Esophagus muscularis mucosa (tissue), 4 donors: ENCODE measurements at regions not wholly inside any gene's neighbourhood (a gene's known extent, or its start where the extent isn't known, plus 50 kb on each side); places are given as distances from the start of the nearest gene placed in this dataset.

Experiments
- EP300 ChIP-seq: sonication (generic); formaldehyde crosslinking; IDR thresholded peaks from one replicate; pipeline ENCODE4 v1.6.1; 2017; ENCODE audit warnings: antibody characterized with exemption
- POLR2A ChIP-seq: fragments of 450-650 bp; IDR thresholded peaks from one replicate; pipeline ENCODE4 v1.6.1; 2017; ENCODE audit warnings: antibody characterized with exemption, moderate library complexity, mild to moderate bottlenecking, low read depth
- TF ChIP-seq, protein P1 (sequence below), 3 experiments: fragments of 200-600 bp in 2 of 3; fragments of 450-650 bp in 1 of 3; sonication (generic) in 2 of 3; IDR thresholded peaks; one replicate each; pipeline ENCODE4 v1.5.1; 2017 to 2019; ENCODE audit warnings: antibody characterized with exemption in 3 of 3, mild to moderate bottlenecking in 2 of 3, moderate library complexity in 1 of 3

DNA sequence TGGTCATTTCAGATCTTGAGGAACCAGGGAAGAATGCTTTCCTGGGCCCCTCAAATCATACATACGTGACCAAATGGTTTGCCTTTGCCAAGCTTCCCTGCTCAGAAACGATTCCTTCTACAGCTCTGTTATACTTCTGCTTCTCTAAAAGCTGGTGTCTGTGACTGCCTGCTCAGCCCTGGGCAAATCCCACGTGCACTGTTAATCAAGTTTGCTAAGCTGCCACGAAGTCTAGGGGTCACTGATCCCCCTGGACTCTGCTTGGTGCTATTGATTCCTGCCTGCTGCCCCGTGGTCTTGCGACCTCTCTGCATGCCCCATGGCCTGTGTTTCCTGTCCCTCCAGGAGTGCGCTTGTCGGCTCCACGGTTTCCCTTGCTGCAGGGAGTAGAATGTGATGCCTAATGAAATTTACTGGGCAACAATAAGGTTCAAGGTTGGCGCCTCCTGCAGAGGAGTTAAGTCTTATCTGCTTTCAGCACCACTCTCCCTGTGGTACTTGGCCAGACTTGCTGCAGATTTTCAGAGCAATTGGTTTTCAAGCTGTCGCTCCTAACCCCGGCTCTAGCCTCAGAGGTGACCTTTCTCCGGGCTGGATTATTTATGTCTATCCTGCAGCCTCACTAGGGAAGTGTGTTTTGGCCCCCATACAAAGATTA is 201.6 kb upstream of the FZD8 start:
- TF ChIP-seq, protein P1, sequence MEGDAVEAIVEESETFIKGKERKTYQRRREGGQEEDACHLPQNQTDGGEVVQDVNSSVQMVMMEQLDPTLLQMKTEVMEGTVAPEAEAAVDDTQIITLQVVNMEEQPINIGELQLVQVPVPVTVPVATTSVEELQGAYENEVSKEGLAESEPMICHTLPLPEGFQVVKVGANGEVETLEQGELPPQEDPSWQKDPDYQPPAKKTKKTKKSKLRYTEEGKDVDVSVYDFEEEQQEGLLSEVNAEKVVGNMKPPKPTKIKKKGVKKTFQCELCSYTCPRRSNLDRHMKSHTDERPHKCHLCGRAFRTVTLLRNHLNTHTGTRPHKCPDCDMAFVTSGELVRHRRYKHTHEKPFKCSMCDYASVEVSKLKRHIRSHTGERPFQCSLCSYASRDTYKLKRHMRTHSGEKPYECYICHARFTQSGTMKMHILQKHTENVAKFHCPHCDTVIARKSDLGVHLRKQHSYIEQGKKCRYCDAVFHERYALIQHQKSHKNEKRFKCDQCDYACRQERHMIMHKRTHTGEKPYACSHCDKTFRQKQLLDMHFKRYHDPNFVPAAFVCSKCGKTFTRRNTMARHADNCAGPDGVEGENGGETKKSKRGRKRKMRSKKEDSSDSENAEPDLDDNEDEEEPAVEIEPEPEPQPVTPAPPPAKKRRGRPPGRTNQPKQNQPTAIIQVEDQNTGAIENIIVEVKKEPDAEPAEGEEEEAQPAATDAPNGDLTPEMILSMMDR (IDR thresholded peaks at IDR 0.05): no peak
- TF ChIP-seq POLR2A: no peak
- no peak for TF ChIP-seq EP300
